SW480 (cell line): ENCODE measurements at regions not wholly inside any gene's neighbourhood (a gene's known extent, or its start where the extent isn't known, plus 50 kb on each side); places are given as distances from the start of the nearest gene placed in this dataset.
A peak's percentile ranks its signal among the peaks of the same experiment; 100 is the strongest.

Experiments
- DNase-seq: peaks from one replicate; pipeline ENCODE4 v3.0.0-alpha.2; 2016; ENCODE audit warnings: low spot score

GRCh38 chr16:35258381-35258780 lies 1799.0 kb downstream of the TP53TG3F start:
- no peak for DNase-seq

DNA sequence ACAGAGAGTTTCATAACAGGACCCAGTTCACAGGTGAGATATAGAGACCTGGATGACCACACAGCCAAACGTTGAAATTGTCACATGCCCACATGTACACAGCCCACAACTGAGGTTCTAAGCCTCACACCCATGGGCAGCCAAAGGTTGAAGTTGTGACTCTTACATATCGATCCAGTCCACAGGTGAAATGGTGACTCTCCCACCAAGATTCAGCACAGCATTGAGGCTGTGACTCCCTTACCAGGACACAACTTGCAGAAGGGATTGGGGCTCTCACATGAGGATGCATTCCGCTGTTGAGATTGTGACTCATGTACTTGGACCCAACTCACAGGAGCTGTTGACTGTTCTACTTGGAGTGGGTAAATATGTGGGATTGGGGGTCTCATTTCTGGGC lies 1836.4 kb downstream of the TP53TG3F start:
- DNase-seq, result no peak

GRCh38 chr16:35296962-35297653 lies 1837.7 kb downstream of the TP53TG3F start:
- no peak for DNase-seq

DNA sequence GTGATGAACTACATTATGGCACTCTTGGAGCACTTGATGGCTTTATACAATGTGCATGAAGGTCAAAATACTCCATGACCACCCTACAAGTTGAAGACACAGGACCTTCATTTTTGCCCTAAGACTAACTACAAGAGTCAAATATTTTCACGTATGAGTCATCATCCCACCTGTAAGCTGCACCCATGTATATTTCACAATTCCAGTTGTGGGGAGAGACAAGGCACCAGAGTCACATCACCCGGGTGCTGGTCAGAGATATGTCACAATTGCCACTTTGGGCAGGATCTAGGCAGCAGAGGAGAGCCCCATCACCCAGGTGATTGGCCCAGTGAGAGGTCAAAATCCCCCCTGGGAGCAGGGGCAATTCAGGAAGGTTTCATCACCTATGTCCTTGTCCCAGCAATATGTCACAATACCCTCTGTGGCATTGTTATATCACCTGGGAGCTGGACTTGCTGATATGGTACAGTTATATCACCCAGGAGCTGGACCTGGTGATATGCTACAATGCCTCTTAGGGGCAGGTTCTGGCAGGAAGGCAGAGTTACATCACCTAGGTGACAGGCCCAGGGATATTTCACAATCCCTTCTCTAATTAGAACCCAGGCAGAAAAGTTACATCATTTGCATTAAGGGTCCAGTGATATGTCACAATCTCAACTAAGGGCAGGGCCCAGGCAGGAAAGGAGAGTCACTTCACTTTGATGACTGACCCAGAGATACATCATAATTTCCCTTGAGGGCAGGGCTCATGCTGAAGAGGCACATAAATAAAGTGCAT lies 1839.2 kb downstream of the TP53TG3F start:
- DNase-seq, result no peak

DNA sequence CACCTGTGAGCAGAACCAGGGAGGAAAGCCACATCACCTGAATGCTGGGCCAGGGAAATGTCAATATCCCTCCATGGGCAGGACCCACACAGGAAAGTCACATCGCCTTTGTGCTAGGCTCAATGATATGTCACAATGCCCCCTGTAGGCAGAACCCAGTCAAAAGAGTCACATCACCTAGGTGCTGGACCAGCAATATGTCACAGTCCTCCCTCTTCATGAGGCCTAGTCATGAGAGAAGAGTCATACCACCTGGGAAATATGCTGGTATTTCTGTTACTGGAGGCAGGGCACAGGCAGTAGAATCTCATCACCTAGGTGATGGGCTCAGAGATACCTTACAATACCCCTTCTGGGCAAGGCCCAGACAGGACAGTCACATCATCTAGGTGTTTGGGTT lies 1843.4 kb downstream of the TP53TG3F start:
- no peak for DNase-seq

DNA sequence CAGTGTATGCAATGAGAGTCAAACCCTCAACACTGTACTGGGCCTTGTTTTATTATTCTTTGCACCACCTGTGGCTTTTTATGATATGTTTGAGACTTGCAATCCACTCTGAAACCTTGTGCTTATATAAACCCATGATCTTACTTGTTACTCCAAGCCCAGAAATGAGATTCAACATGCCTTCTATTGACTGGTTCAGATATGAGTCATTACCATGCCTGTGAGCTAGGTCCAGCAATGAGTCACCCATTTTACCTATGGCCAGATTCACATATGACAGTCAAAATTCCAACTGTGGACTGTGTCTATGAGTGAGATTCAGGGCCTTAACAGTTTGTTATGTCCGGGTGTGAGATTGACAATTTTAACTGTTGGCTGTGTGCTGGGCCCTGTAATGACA lies 1846.1 kb downstream of the TP53TG3F start:
- DNase-seq, result peak; percentile 3

- DNase-seq, result no peak
These were observed 1847.5 kb downstream of the TP53TG3F start for GRCh38 chr16:35306915-35307314.

DNA sequence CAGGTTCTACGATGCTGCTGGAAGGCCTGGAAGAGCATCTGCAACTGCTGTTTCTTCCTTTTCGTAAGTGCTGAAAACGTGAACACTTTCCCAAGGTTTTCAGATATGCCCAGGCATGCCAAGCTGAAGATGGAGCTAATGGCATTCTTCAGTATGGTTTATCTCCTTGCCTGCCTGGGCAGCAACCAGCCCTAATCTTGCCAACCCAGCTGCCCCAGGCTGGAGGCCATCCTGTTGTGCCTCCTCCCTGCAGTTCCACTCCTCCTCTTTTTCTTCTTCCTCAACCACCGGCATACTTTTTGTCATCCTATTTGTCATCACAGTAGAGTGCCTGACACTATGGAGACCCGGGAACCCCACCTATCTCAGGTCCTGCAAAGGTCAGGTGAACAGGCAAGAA lies 1849.3 kb downstream of the TP53TG3F start:
- no peak for DNase-seq

GRCh38 chr16:35310999-35311398 lies 1851.6 kb downstream of the TP53TG3F start:
- no peak for DNase-seq

GRCh38 chr16:35311475-35311874 lies 1852.1 kb downstream of the TP53TG3F start:
- DNase-seq, result no peak

- no peak for DNase-seq
These were observed 1854.9 kb downstream of the TP53TG3F start for GRCh38 chr16:35314298-35314697.

GRCh38 chr16:35319536-35320192 lies 1860.3 kb downstream of the TP53TG3F start:
- DNase-seq, result no peak

DNA sequence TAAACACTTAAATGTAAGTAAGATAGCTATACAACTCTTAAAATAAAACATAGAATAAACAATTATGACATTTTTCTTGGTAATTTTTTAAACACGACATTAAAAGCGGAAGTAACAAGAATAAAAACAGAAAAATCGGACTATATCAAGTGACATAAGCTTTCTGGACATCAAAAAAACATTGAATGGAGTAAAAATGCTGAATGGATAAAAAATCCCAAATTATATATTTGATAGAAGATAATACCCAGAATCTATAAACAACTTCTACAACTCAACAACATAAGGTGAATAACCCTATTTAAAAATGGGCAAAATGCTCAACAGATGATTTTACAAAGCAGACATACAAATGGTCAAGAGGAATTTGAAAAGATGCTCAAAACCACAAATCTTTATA lies 1866.5 kb downstream of the TP53TG3F start:
- no peak for DNase-seq

DNA sequence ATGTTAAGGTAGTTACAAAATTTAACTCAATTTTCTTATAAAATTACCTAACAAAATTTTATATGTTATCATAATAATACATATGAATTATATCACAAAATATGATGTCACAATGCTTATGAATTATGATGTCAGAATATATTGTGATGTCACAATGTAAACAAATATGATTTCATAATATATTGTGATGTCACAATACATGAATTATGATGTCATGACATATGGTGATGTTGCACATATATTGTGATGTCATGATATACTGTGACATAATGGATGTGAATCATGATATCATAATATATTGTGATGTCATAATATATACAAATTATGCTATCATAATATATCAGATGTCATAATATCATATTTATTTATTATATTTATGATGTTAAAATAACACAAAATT lies 1879.9 kb downstream of the TP53TG3F start:
- no peak for DNase-seq

- DNase-seq, result no peak
These were observed 1882.6 kb downstream of the TP53TG3F start for GRCh38 chr16:35342012-35342411.

DNA sequence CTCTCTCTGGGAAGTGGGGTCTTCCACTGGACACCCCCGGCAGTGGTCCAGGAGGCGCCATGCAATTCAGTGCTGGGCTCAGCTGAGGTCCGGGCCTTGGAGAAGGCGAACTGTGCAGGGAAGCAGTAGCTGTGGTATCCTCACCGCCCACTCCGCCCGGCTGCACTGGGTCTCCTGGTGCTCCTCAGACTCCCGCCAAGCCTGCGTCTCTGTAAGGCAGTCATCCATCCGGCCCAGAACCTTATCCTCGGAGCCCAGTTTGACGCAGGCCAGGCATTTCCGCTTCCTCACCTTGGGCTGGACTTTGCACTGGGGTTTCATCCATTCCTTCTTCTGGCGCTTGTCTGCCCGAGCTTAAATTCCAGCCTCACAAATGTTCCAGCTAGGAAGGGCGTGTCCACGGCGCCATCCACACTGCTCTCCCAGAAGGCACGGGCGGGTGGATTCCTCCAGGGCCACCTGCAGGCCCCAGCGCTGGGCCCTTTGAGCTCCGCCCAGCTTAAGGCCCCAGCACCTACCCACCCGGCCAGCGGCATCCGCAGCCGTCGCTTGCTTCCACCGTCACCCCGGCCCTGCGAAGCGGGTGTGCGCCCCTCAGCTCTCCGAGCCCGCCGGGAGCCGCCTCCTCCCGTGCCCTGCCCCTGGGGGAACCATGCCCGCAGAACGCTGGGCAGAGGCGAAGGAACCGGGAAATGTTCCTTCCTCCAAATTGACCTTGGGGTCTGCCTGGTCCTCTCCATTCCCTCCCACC lies 1884.8 kb downstream of the TP53TG3F start:
- no peak for DNase-seq

DNA sequence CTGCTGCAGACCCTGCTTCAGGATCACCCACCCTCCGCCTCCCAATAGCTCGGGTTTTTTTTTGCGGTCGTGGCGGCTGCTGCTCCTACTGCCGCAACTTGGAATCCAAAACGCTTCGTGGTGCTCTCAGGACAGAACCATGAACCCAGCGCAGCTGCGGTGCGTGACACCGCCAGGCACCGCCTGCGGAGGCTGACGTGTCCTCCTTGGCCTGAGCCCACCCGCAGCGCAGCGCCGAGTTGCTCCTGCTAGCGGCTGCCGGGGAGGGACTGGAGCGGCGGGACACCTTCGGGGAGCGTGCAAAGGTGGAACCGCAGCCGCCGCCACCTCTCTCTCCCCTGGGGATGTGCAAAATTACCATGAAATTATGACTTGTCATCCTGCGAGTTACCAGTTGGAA lies 1893.0 kb downstream of the TP53TG3F start:
- DNase-seq, result no peak

DNA sequence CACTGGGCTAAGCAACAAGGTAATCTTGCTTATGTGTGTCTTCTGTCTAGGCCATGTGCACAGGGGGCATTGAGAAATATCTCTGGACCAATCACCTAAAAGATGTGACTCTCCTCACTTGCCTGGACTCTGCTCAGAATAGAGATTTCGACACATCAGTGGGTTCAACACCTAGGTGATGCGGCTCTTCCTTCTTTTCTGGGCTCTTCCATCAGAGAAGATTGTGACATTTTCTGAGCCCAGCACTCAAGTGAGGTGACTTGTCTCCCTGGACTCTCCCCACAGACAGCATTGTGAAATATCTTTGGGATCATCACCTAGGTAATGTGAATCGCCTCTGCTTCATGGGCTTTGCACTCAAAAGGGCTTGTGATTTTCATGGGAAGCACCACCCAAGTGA lies 1904.1 kb downstream of the TP53TG3F start:
- no peak for DNase-seq

DNA sequence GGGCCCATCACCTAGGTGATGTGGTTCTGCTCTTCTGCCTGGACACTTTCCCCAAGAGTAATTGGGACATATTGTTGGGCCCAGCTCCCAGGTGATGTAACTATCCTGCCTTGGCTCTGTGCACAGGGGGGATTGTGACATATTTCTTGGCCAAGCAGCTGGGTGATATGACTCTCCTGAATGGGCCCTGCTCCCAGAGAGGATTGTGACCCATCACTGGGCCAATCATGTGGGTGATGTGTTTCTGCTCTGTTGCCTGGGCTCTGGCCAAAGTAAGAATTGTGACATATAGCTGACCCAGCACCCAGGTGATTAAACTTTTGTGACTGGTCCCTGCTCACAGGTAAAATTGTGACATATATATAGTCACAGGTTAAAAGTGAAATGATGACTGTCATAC lies 1904.9 kb downstream of the TP53TG3F start:
- DNase-seq, result no peak

DNA sequence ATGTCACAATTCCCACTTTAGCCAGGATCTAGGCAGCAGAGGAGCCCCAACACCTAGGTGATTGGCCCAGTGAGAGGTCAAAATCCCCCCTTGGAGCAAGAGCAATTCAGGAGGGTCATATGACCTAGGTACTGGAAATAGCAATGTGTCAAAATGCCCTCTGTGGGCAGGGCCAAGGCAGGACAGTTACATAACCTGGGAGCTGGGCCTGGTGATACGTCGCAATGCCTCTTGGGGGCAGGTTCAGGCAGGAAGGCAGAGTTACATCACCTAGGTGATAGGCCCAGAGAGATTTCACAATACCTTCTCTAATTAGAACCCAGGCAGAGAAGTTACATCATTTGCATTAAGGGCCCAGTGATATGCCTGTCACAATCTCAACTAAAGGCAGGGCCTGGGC lies 1906.3 kb downstream of the TP53TG3F start:
- DNase-seq, result no peak

- no peak for DNase-seq
These were observed 1911.2 kb downstream of the TP53TG3F start for GRCh38 chr16:35370617-35371016.

GRCh38 chr16:35377142-35377541 lies 1917.7 kb downstream of the TP53TG3F start:
- DNase-seq, result no peak
